MCF 10A (cell line): ENCODE measurements at regions not wholly inside any gene's neighbourhood (a gene's known extent, or its start where the extent isn't known, plus 50 kb on each side); places are given as distances from the start of the nearest gene placed in this dataset.

ENCODE experiments used
- BruUV-seq: library from RNA; stranded (reverse); fragments of 400-500 nt; replicated peaks from 2 replicates; lab custom pipeline; 2021; lab: Mats Ljungman, UMichigan
- CTCF ChIA-PET: fragments of 300-600 bp; sonication (Branson Sonifier 250); formaldehyde crosslinking; extraction: SDS; loops from one replicate; lab custom pipeline; 2021; ENCODE audit warnings: antibody characterized with exemption, inconsistent platforms; lab: Yijun Ruan, JAX
- POLR2A ChIA-PET: fragments of 300-600, 350-650 bp; sonication (Branson Sonifier 250); formaldehyde crosslinking; extraction: SDS; loops from one replicate; lab custom pipeline; 2020; ENCODE audit warnings: antibody characterized with exemption, inconsistent platforms; lab: Yijun Ruan, JAX
- DNase-seq: peaks from one replicate; pipeline ENCODE4 v3.0.0-alpha.2; 2018; ENCODE audit not compliant: unreplicated experiment
- H3K27ac Mint-ChIP-seq: one replicate; pipeline ENCODE4 v1.8.0; 2022; ENCODE audit warnings: mild to moderate bottlenecking, low read depth, mixed read lengths; ENCODE audit not compliant: unreplicated experiment
- H3K27me3 Mint-ChIP-seq: one replicate; pipeline ENCODE4 v1.8.0; 2022; ENCODE audit warnings: mixed read lengths; ENCODE audit not compliant: insufficient read depth, unreplicated experiment
- H3K36me3 Mint-ChIP-seq: one replicate; pipeline ENCODE4 v1.8.0; 2022; ENCODE audit warnings: mild to moderate bottlenecking, moderate library complexity, mixed read lengths; ENCODE audit not compliant: insufficient read depth, unreplicated experiment
- H3K4me1 Mint-ChIP-seq: one replicate; pipeline ENCODE4 v1.8.0; 2022; ENCODE audit warnings: mixed read lengths; ENCODE audit not compliant: insufficient read depth, unreplicated experiment
- H3K4me3 Mint-ChIP-seq: one replicate; pipeline ENCODE4 v1.8.0; 2022; ENCODE audit warnings: mild to moderate bottlenecking, moderate library complexity, mixed read lengths; ENCODE audit not compliant: unreplicated experiment
- H3K9me3 Mint-ChIP-seq: one replicate; pipeline ENCODE4 v1.8.0; 2022; ENCODE audit warnings: mixed read lengths; ENCODE audit not compliant: unreplicated experiment
- CTCF ChIP-seq: fragments of 200-600 bp; IDR thresholded peaks from one replicate; pipeline ENCODE4 v1.8.0; 2022; ENCODE audit warnings: antibody characterized with exemption, mild to moderate bottlenecking; ENCODE audit not compliant: unreplicated experiment
- intact Hi-C: fragments of 100-400 bp; cut with micrococcal nuclease; formaldehyde crosslinking; loops from 2 replicates; pipeline ENCODE4 v1.14.1; 2022

- TF ChIP-seq CTCF: no peak
- intact Hi-C loops: no loop called here
- no peaks in the 10 kb centered on the region for H3K36me3 Mint-ChIP-seq
- H3K9me3 Mint-ChIP-seq: no peaks in the 10 kb centered on the region
- peaks cover 2% of the 10 kb centered on the region for H3K27me3 Mint-ChIP-seq
- no peak overlapping the region for H3K27ac Mint-ChIP-seq
- no peak for DNase-seq
- no peak overlapping the region for H3K4me3 Mint-ChIP-seq
- no TSS peak for BruUV-seq
- no peaks in the 10 kb centered on the region for H3K4me1 Mint-ChIP-seq
- POLR2A ChIA-PET: no interaction called here
- CTCF ChIA-PET: no interaction called here
Measured at GRCh38 chr2:10508038-10508437, 59.9 kb upstream of the ODC1 start.

- ChIA-PET POLR2A (no interaction called here), CTCF (no interaction called here)
- Mint-ChIP-seq H3K4me3 (no peak overlapping the region), H3K4me1 (no peaks in the 10 kb centered on the region), H3K27me3 (peaks cover 11% of the 10 kb centered on the region), H3K27ac (no peak overlapping the region), H3K9me3 (no peaks in the 10 kb centered on the region), H3K36me3 (peaks cover under 1% of the 10 kb centered on the region)
- no peak for TF ChIP-seq CTCF
- BruUV-seq: no TSS peak
- intact Hi-C loops: no loop called here
- DNase-seq: no peak
Measured at GRCh38 chr2:10507106-10507505, 59.0 kb upstream of the ODC1 start.

GRCh38 chr2:10504994-10505820 is 57.1 kb upstream of the ODC1 start:
- Mint-ChIP-seq H3K4me3 (no peak overlapping the region), H3K36me3 (peaks cover 5% of the 10 kb centered on the region), H3K9me3 (no peaks in the 10 kb centered on the region), H3K27ac (no peak overlapping the region), H3K27me3 (peaks cover 15% of the 10 kb centered on the region), H3K4me1 (peaks cover 5% of the 10 kb centered on the region)
- BruUV-seq: no TSS peak
- TF ChIP-seq CTCF: no peak
- DNase-seq: no peak
- CTCF ChIA-PET: no interaction called here
- POLR2A ChIA-PET: interaction anchor here (0.9 kb wide), 1 partner anchor 1717 kb away, joined by 3 read pairs; no protein-coding TSS in a partner anchor
- intact Hi-C loops: no loop called here

- TF ChIP-seq CTCF: no peak
- Mint-ChIP-seq H3K4me1 (peaks cover 5% of the 10 kb centered on the region), H3K9me3 (no peaks in the 10 kb centered on the region), H3K36me3 (peaks cover 5% of the 10 kb centered on the region), H3K4me3 (no peak overlapping the region), H3K27ac (no peak overlapping the region), H3K27me3 (peaks cover 15% of the 10 kb centered on the region)
- POLR2A ChIA-PET: interaction anchor here (0.9 kb wide), 1 partner anchor 1716 kb away, joined by 3 read pairs; no protein-coding TSS in a partner anchor
- BruUV-seq: no TSS peak
- DNase-seq: no peak
- intact Hi-C loops: no loop called here
- CTCF ChIA-PET: no interaction called here
Measured at GRCh38 chr2:10504370-10504993, 56.4 kb upstream of the ODC1 start.
